HG02763 (cell line): ENCODE measurements at regions not wholly inside any gene's neighbourhood (a gene's known extent, or its start where the extent isn't known, plus 50 kb on each side); places are given as distances from the start of the nearest gene placed in this dataset.

Experiments
- ATAC-seq: cut with Tn5 transposase; IDR thresholded peaks from one replicate; pipeline ENCODE4 v1.9.1; 2021; ENCODE audit warnings: mild to moderate bottlenecking, moderate library complexity; ENCODE audit not compliant: unreplicated experiment

DNA sequence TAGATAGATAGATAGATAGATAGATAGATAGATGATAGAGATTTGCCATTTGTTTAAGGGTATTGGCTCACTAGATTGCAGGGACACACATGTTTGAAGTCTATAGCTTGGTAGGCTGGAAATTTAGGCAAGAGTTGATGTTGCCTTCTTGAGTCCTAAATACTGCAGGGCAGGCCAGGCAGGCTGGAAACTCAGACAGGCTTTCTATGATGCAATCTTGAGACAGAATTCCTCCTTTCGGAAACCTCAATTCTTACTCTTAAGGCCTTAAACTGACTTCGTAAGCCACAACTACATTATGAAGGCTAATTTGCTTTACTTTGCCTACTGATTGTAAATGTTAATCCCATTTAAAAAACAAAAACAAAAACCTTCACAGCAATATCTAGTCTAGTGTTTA, 322.9 kb upstream of the AKR1E2 start:
- no peak for ATAC-seq

DNA sequence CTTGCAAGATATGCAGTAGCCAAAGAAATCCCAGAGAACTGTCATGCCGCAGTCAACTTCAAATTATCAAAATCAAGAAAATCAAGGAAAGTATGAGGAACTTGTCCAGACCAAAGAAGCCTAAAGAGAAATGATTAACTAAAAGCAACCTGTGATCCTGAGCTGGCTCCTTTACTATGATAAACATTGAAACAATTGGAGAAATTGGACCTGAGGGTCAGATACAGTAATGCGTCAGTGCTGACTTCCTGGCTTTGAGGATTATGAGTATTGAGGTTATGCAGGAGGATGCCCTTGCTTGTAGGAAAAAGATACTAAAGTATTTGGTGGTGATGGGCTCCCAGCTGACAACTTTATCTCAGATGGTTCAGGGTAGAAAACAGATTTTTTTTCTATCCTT, 324.7 kb upstream of the AKR1E2 start:
- no peak for ATAC-seq

DNA sequence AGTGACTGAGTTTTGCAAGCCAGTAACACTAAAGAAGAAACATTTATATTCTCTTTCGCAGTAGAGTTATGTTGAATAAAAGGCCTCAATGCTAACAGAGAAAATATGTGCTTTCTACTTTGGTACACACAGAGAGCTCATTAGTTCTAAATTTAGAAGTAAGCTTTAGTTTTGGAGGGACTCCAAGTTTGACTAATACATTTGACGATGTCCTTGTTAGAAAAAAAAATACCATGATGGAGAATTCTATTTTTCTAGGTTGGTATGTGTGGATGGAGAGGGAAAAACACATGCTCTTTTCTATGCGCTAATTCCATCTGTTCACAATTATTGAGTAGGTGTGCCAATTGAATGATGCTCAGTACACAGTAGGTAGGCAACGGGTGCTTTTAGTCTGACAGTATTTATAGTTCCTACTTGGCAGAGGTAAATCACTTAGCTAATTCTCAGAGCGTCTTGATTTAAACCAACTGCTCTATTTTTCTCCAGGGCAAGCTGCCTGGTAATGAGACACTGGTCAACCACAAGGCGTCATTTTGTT, 327.2 kb upstream of the AKR1E2 start:
- ATAC-seq, result no peak

DNA sequence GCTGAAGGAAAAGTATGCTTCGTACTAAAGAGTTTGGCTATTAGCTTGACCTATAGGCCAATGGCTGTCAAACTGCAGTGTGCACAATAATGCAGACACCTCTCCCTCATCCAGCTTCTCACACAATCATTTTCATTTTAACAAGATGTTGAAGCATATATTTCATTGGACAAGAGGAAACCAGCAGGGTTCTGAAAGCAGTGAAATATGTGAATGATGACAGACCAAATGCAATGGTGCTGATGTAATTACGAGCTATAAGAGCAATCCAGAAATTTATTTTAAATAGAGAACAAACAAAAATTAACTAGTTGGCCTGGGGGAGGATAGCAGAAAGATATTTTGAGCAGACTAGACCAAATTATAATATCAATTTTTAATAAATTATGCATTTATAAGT, 331.5 kb upstream of the AKR1E2 start:
- no peak for ATAC-seq

DNA sequence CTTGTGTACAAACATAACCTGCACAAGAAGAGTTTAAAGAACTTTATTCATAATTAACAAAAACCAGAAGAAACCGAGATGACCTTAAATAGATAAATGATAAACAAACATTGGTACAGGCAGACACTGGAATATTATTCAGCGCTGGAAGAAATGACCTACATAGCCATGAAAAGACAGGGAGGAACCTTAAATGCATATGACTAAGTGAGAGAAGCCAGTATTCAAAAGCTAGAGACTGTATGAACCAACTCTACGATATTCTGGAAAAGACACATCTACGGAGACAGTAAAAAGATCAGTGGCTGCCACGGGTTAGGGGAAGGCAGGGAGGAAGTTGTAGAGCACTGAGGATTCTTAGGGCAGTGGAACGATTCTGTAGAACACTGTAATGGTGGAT, 333.8 kb upstream of the AKR1E2 start:
- no peak for ATAC-seq

DNA sequence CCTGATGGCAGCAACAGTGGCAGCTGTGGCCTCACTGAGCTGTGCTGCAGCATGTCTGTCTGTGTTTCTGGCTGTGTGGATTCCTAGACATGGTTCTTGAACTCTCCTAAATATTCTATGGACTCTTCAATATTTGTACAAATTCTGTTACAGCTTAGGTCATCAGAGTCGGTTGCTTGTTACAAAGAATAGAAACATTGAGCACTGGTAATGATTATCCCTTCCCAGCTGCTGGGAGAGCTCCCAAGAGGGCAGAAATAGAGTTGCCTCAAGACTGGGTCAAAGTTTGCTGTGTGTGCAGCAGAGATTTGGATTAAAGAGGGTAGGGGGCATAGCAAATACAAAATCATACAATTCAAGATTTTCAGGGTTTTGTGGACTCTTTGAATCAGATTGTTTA, 337.1 kb upstream of the AKR1E2 start:
- ATAC-seq, result no peak

DNA sequence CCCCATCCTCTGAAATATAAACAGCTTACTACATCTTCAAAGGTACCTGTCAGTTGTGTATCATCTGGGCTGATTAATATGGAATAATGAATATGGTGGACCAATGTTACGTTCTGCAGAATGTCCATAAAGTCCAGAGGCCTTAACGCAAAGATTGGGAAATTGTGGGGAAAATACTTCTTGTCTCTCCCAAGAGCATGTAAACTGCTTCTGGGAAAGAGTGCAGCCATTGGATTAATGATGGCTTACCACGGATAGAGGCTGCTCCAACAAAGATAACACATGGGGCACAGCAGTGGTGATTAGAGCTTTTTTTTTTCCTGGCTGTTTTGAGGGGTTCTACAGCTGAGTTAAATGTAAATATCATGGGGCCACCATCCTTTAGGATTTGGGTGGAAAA, 340.4 kb upstream of the AKR1E2 start:
- ATAC-seq, result no peak

DNA sequence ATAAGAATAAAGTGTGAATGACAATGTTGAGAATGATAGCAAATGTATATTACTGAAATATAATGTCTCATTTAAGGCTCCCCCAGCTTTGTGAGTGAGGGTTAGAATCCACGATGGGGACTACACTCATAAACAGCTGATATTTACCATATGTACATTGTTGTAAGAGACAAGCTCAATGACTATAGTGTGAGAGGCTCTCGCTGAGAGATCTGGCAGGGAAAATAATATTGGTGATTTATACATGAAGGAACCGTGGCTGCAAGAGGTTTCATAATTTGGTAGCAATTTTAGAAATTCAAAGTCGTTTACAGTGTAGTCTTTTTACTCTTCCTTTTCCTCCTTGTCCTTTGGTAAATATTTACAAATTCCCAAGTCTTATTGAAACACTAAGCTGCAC, 342.2 kb upstream of the AKR1E2 start:
- ATAC-seq, result no peak

DNA sequence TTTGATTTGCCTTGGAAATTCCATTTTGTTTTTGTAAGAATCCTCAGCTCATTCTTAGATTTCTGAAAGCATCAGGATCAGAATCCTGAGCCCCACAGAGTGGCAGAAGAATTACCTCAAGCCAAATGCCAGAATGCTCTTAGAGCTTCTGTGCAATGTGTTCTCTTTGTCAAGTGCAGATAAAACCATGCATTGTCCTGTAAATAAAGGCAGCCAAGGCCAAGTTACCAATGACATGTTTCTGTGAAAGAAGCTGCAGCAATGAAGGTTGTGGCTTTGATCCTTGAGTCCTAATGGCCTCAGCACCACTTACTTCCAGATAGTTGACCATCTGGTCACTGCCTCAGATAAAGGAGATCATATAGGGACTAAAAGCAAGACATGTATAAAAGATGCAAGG, 343.3 kb upstream of the AKR1E2 start:
- ATAC-seq, result no peak

DNA sequence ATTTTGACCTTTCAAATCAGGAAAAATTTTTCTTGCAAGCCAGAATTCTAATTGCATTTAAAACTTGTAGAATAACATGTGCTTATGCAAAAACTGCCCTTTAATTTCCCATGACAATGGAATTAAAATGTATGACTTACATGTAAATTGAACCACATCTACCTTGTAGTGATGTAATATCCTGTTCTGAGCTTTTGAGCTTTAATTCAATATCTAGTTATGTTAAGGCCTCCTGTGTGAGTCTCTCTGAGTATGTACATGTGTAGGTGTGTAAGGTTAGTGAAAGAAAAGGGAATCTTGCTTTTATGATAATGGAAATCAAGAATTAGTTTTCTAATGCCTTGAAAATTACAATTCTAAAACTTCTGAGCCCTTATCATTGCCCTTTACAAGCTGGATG, 344.8 kb upstream of the AKR1E2 start:
- no peak for ATAC-seq

DNA sequence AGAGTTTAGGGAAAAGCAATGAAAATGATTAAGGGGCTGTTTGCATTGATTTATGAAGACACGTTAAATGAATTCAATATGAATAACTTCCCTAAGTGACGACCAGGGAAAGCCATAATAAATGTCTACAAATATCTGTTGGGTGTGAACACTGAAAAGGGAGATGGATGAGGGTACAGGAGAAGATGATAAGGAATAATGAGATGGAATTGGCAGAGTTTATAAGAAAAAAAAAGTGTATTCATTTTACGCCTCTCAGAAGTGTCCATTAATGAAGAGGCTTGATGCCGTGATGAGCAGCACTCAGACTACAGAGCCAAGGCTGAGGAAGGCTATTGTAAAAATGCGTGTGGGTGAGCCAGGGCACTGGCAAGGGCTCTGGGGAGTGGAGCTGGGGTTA, 346.7 kb upstream of the AKR1E2 start:
- ATAC-seq, result no peak

DNA sequence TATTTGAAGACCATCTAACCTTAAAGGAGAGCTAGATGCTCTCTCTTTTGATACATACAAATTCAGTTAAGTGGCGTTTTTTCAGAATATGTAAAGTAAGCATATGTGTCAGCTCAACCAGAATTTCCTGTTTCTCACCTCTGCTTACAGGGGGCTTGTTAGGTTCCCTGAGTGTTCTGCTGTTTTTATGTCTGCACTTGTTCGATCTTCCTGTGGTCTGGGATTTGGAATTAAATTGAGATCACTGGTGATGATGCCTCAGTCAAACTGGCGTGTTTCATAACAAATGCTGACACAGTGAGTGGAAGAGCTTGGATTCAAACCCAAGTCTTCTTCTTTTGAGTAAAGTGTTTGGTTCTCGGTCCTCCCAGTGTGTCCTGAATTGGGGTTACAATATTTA, 348.3 kb upstream of the AKR1E2 start:
- no peak for ATAC-seq

DNA sequence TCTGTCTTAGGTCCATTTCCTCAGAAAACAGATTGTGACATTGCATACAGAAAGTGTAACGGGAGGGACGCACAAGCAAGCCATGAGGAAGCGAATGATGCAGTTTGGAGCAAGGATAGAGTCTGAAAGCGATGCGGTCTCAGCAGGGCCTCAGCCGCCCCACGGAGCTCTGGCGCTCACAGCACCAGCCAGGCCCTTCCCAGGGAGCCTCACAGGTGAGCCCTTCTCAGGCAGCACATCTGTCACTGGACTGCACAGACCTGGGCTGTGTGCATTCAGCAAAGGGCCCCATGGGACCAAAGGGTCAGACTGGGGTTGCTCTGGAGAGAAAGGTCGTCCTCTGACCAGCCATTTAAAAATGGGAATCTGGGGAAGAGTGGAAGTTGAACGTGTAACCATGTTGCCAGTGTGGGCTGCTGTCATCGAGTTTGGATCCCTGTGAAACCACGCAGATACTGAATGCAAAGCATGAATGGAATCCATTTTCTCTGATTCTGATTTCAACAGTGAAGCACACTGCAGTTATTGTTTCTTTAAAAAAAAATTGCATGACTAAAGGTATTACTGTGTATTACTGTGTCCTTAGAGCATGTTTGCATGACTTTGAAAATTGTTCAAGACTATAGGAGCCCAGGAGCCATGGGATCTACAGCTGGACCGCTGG, 350.0 kb upstream of the AKR1E2 start:
- ATAC-seq, result no peak

DNA sequence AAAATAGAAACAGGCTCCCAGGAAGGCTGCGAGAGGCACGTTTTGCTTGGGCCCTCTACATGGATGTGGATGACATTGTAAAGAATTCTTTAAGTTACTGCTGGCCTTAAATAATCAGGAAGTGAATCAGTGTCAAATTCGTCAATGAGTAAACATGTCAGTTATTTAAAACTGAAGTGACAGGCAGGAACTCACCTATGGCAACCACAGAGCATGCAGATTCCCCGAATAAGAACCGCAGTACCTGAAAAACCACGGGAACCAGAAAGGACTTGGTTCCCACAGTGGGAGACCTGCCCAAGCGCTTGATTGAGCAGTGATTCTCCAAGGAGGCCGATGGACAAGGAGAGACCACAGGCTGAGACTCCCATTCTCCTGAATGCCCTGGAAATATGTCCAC, 351.2 kb upstream of the AKR1E2 start:
- ATAC-seq, result no peak

DNA sequence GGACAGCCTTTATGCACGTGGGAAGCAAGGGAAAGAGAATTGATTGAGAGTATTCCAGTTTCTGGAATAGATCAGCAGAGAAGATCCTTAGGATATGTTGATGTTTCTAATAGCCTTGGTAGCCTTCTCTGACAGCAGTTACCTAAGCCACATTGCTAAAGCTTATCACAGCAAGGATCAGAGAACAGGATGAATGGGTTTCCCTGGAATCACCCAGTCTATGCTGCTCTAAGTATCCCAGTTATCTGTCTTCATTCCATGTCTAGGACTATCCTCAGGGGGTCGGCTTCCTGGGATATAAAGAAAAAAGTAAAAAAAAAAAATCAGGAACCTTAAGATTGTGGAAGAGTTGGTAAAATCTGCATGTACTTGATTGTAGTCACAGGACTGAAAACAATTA, 352.0 kb upstream of the AKR1E2 start:
- no peak for ATAC-seq

DNA sequence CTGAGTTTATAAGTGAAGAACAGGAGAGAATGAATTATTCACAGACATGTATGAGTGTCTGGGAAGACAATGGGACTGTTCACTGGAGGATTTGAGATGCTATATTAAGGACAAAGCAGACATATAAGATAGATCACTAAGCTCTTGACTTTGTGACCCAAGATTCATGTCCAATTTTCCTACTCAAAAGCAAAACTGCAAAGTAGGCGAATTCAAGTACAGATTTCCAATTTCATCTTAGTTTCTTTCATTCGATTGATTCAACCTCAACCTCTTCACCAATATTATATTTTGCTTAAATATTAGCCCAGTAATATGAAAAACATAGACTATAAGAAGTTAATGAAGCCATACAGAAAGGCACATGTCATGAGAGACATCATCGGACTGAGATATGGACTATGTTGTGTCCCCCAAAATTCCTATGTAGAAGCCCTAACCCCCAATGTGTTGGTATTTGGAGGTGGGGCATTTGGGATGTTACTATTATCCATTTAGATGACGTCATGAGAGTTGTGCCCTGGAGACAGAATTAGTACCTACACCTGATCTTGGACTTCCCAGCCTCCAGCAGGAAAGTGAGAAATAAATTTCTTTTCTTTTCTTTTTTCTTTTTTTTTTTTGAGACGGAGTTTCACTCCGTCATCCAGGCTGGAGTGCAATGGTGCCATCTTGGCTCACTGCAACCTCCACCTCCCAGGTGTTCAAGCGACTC, 353.7 kb upstream of the AKR1E2 start:
- ATAC-seq, result no peak

DNA sequence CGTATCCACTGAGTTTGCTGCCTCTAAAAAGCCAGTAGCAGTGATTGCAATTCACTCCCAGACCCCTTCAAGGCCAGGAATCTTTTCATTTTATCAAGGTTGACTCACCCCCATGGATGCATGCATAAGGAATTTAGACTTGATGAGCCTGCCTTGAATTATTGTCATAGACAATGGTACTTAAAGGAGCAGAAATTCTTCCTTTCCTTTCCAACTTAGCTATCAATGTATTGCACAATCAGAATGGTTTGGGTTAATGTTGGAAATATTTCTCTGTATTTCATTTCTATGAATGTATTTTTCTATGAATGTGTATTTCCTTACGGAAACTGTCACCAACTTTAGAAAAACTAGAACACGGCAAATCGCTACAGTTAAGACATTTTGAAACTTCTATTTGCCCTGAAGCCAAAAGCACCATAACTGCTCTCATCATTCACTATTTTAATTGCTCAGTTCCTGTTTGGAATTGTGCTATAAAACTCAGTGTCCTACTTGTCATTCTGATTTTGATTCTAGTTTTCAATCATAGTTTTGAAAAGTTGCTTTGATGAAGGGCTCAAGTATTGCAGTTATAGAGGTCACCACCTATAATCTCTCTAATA, 355.7 kb upstream of the AKR1E2 start:
- ATAC-seq, result no peak

DNA sequence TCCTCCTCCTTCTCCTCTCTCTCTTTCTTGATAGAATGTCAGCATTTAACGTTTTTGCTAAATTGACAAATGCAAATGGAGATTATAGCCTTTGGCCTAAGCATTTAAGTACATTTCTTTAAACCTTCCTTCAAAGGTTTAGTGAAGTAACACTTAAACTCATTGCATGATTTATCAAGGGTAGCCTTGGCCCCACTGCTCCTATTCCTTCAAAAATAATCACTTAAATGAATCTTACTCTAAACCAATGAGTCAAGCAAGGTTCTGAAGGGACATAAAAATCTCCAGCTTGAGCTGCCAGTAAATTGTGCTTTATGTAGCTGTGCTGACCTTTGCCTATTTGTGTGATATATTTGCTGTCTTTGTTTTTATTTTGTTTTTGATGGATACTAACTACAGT, 358.5 kb upstream of the AKR1E2 start:
- no peak for ATAC-seq

DNA sequence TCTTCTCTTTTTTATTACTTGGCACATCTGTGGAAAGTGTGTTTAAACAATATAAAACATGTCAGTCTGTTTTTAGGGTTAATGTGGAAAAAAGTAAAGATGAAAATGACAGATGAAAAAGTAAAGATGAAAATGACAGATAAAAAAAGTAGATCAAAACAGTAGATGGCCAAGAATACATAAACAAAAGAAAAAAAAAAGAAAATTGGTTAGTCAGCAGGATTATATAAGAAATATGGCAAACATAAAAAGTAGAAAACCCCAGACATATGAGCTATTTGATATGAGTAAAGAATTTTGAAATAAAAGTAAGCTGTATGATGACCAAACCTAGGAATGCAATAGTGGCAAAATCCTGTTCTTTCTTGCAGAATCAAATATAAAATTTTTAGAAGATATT, 365.7 kb upstream of the AKR1E2 start:
- ATAC-seq, result no peak

DNA sequence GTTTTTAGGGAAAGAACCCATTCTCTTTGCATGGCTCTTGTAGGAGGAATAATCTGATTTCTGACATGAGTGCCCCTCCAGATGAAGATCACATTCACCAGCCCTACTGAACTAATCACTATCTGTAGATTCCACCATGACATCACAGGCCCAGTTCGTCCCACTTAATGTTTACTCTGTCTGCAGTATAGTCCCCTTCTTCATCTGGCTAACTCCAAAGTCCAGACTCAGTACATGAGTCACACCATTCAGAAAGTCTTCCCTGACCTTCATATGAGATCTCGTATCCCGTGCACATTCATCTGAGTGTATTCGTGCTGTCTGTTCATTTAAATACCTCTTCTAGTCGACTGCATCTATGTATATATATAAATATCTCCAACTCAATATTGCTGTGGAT, 366.5 kb upstream of the AKR1E2 start:
- no peak for ATAC-seq

DNA sequence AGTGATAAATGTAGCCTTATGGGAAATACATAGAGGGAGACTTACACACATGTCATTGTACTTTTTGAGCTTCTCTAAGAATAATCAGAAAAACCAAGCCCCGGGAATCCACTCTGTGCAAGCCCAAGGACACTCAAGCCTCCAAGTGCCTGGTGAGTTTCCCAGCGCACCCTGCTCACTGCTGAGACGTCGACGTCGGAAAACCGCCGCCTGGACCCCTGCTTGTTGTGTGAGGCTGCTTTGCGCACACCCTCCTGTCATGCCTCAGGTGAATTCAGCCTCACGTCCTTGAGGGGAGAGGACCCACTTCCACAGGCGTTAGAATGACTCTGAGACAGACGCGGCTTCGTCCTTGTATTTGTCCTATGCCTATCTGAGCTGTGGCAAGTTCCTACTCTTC, 368.4 kb upstream of the AKR1E2 start:
- no peak for ATAC-seq

DNA sequence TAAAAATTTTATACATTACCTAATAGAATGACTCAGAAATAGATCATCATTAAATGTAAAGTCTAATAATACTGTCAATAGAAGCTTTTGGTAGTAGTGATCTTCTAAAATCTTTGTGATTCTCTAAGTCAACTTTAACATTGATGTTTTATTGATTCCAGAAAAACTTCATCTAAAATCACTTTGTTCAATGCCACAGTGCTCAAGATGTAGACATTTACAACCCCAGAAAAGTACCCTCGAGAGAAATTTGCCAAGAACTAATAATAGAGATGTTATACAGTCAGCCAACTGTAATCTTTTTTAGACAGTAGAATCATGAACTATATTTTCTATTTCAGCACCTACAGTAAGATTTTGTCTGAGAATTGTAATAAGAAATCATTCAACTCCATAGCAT, 369.2 kb upstream of the AKR1E2 start:
- ATAC-seq, result no peak
